ENCODE measurements at regions not wholly inside any gene's neighbourhood (a gene's known extent, or its start where the extent isn't known, plus 50 kb on each side); places are given as distances from the start of the nearest gene placed in this dataset.

- DNase-seq, result no peak
Observed at GRCh38 chr9:89869793-89870580, 265.2 kb downstream of the GADD45G start.

GRCh38 chr9:89871871-89872331 lies 267.1 kb downstream of the GADD45G start:
- DNase-seq, result no peak

- DNase-seq, result no peak
Observed at GRCh38 chr9:89872426-89872912, 267.7 kb downstream of the GADD45G start.

GRCh38 chr9:89872913-89873707 lies 268.3 kb downstream of the GADD45G start:
- DNase-seq, result no peak

GRCh38 chr9:89873801-89874200 lies 269.0 kb downstream of the GADD45G start:
- DNase-seq, result no peak

GRCh38 chr9:89874351-89875321 lies 269.8 kb downstream of the GADD45G start:
- no peak for DNase-seq

- DNase-seq, result no peak
Observed at GRCh38 chr9:89877051-89878002, 272.5 kb downstream of the GADD45G start.

GRCh38 chr9:89878003-89878411 lies 273.2 kb downstream of the GADD45G start:
- DNase-seq, result no peak

GRCh38 chr9:89878687-89879086 lies 273.9 kb downstream of the GADD45G start:
- no peak for DNase-seq

- no peak for DNase-seq
Observed at GRCh38 chr9:89879276-89879675, 274.5 kb downstream of the GADD45G start.

- no peak for DNase-seq
Observed at GRCh38 chr9:89879701-89880100, 274.9 kb downstream of the GADD45G start.

GRCh38 chr9:89880161-89880560 lies 275.3 kb downstream of the GADD45G start:
- no peak for DNase-seq

- no peak for DNase-seq
Observed at GRCh38 chr9:89880721-89881120, 275.9 kb downstream of the GADD45G start.

- DNase-seq, result no peak
Observed at GRCh38 chr9:89881431-89881830, 276.6 kb downstream of the GADD45G start.

GRCh38 chr9:89882930-89883361 lies 278.1 kb downstream of the GADD45G start:
- DNase-seq, result no peak

- DNase-seq, result no peak
Observed at GRCh38 chr9:89883401-89884341, 278.9 kb downstream of the GADD45G start.

- DNase-seq, result no peak
Observed at GRCh38 chr9:89884356-89885083, 279.7 kb downstream of the GADD45G start.

GRCh38 chr9:89885156-89885555 lies 280.3 kb downstream of the GADD45G start:
- DNase-seq, result no peak

- no peak for DNase-seq
Observed at GRCh38 chr9:89886281-89886700, 281.5 kb downstream of the GADD45G start.
